GM23338 (cell line): ENCODE measurements at regions not wholly inside any gene's neighbourhood (a gene's known extent, or its start where the extent isn't known, plus 50 kb on each side); places are given as distances from the start of the nearest gene placed in this dataset.

Experiments used
- CTCF ChIP-seq, 2 experiments: fragments of 200-600 bp in 1 of 2; sonication (generic) in 1 of 2; conservative IDR thresholded peaks; 2 replicates each; pipeline versions ENCODE4 v1.5.1 to v1.6.1; 2016 to 2017; ENCODE audit warnings: antibody characterized with exemption in 2 of 2, low read depth in 2 of 2, mild to moderate bottlenecking in 2 of 2, moderate library complexity in 1 of 2
- EZH2 ChIP-seq: fragments of 200-600 bp; sonication (generic); IDR thresholded peaks from one replicate; pipeline ENCODE4 v1.8.0; 2017; ENCODE audit warnings: antibody characterized with exemption, mild to moderate bottlenecking, low read depth; ENCODE audit not compliant: unreplicated experiment
- NANOG ChIP-seq: IDR thresholded peaks from 2 replicates; pipeline ENCODE4 v1.6.1; 2016; ENCODE audit warnings: antibody characterized with exemption, borderline replicate concordance
- POLR2AphosphoS5 ChIP-seq: IDR thresholded peaks from 2 replicates; pipeline ENCODE4 v1.6.1; 2016; ENCODE audit warnings: antibody characterized with exemption, low read depth
- REST ChIP-seq: IDR thresholded peaks from one replicate; pipeline ENCODE4 v1.6.1; 2018; ENCODE audit warnings: antibody characterized with exemption; ENCODE audit not compliant: unreplicated experiment

GRCh38 chr13:111950697-111951096 lies 116.3 kb upstream of the SOX1 start:
- TF ChIP-seq CTCF (conservative IDR thresholded peaks at IDR 0.05; ENCODE audit: low read depth in 2 of 2) = no peak
- no peak for TF ChIP-seq POLR2AphosphoS5
- no peak for TF ChIP-seq EZH2
- TF ChIP-seq NANOG = no peak
- no peak for TF ChIP-seq REST
